Right renal cortex interstitium (tissue), 3 donors: ENCODE measurements at regions not wholly inside any gene's neighbourhood (a gene's known extent, or its start where the extent isn't known, plus 50 kb on each side); places are given as distances from the start of the nearest gene placed in this dataset.

Source experiments
- DNase-seq, 3 donors: peaks; one replicate each; pipeline ENCODE4 v3.0.0-alpha.2; 2013; ENCODE audit warnings: low read depth in 3 of 3, low spot score in 2 of 3

- DNase-seq, result no peak
These were observed 261.6 kb downstream of the VPS13C start for GRCh38 chr15:61798631-61799030.

DNA sequence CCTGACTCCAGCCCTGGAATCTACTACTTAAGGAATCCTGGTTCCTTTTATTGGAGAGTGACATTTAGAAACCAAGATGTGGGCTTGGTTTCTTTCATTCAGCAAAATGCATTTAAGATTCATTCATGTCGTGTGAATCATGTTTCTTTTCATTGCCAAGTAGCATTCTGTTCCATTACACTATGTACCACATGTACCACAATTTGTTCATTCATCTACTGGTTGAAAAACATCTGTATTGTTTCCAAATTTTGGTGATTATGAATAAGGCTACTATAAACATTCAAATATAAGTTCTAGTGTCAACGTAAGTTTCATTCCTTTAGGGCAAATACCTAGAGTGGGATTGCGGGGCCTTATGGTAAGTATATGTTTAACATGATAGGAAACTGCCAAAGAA is 264.2 kb downstream of the VPS13C start:
- no peak for DNase-seq

- no peak for DNase-seq
These were observed 265.4 kb downstream of the VPS13C start for GRCh38 chr15:61794881-61795280.

DNA sequence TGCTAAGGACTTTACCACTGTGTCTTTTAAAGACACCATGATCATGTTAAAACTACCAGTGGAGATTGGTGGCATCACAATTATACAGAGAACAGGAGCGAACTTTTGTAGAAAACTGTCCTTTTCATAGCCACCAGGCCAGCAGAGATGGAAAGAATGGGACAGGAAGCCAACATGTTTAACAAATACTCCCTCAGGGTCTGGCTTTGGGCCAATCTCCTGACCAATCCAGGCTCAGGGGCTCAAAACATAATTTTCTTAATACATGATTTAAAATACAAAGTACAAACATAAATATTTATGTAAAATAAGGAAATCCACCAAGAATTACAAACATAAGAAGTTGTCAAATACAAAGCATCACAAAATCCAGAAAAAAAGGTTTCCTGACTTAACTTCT is 266.0 kb downstream of the VPS13C start:
- DNase-seq, result no peak

DNA sequence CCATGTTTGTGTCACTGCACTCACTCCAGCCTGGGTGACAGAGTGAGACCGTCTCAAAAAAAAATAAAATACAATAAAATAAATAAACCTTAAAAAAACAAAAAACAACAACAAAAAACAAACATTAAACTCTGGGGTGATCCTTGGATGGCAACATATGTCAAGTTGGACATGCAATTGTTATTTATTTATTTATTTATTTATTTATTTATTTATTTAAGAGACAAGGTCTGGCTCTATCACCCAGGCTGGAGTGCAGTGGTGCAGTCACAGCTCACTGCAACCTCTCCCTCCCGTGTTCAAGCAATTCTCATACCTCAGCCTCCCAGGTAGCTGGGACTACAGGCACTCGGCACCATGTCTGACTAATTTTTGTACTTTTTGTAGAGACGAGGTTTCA is 275.5 kb downstream of the VPS13C start:
- DNase-seq, result no peak

DNA sequence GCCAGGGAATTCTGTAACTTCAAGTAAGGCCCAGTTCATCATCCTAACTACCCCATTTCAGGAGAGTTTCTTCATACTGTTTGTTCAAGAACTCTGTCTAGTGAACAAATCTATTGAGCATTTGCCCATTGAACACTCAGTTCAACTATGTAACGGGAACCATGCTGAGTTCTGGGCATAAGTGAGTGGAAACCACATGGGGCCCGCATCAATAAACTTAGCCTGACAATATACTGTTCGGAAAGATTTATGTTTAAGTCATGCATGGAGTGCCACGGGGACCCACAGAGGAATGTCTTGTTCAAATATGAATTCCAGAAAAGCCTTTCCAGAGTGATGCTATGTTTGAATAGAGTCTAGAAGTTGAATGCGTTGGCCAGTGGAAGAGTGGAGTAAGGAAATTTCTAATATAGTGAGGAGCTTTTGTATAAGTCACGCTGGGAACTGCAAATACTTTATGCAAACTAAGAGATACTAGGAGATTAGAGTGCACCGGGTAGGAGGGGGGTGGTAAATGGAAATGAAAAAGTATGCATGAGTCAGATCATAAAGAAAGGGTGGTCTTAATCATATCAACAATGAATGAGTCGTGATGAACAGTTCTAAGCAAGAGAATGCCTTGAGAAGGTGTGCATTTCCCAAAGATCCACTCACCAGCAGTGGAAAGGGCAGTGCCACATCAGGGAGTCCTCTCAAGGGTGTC is 279.8 kb downstream of the VPS13C start:
- DNase-seq, result no peak

DNA sequence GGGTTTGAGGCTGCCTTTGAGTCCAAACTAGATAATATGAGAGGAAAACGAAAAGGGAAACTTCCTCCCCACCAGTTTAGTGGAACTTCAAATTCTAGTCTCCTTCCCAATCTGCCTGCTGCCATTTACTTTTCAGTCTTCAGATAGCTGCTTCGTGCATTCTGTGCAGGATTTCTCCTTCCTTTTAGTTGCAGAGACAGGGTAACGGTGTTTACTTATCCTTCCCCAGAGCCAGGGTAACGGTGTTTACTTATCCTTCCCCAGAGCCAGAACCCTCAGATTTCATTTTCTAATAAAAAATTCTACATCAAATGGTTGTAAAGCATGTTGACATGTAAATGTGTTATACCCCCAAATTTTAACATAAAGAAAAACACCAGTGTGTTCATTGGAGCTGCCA is 282.6 kb downstream of the VPS13C start:
- DNase-seq, result no peak

- no peak for DNase-seq
These were observed 290.7 kb downstream of the VPS13C start for GRCh38 chr15:61769557-61769956.

- DNase-seq, result no peak
These were observed 292.1 kb downstream of the VPS13C start for GRCh38 chr15:61768131-61768530.

GRCh38 chr15:61764981-61765380 is 295.3 kb downstream of the VPS13C start:
- no peak for DNase-seq

- DNase-seq, result no peak
These were observed 296.1 kb downstream of the VPS13C start for GRCh38 chr15:61764141-61764540.

GRCh38 chr15:61762676-61763075 is 297.6 kb downstream of the VPS13C start:
- no peak for DNase-seq

DNA sequence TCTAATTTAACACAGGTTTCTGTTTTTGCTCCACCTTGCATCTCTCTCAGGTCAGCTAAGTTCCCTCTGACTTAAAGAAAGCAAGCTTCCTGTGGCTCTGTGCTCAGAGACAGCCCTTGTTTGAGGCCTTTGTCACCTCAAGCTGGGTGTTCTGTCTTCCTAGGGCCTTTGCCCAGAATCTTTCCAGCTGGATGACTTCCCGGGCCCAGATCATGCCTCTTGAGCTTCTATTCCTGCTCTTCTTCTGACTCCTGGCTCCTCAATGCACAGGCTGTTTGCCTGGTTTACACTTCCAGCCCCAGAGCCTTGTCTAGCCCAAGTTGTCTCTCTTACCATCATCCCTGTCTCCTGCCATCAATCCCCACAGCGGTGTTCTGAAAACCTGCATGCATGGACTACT is 300.6 kb downstream of the VPS13C start:
- DNase-seq, result no peak

GRCh38 chr15:61756071-61756820 is 304.0 kb downstream of the VPS13C start:
- DNase-seq, result no peak

DNA sequence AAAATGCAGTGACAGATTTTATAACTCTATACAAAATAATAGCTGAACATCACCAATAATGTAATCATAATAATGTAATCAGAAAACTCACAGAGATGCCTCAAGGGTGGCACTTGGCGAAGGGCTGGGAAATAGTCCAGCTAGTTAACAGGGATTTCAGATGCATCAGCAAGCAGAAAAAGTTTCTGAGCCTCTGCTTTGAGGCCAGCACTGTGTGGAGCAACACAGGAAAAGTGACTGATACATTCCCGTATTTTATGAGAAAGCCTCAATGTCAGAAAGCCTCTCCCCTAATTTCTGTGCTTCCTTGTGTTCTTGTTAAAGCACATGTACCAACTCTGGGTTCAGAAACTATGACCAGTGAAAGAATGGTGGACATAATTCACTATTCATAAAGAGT is 304.8 kb downstream of the VPS13C start:
- no peak for DNase-seq

GRCh38 chr15:61753018-61753710 is 307.1 kb downstream of the VPS13C start:
- DNase-seq, result no peak

GRCh38 chr15:61752001-61752400 is 308.2 kb downstream of the VPS13C start:
- no peak for DNase-seq

- DNase-seq, result peak in 1 of 3 donors; percentile 32
These were observed 309.8 kb downstream of the VPS13C start for GRCh38 chr15:61750271-61751084.

DNA sequence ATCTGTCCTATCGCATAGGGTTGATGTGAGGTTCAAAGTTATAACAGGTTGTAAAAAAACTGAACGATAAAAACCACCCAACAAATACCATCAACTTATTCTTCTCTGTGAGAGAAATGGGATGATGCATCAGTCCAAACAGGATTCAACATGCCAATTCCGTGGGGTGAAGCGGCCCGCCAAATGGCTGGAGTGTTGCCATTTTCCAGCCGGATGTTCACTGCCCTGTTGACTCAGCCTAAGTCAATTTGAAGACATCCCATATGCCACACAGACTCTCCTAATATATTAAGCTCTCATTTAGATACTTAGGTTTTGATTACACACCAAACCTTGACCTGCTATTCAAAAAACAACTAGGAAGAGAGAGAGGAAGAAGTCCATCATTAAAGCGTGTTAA is 311.1 kb downstream of the VPS13C start:
- DNase-seq, result no peak

DNA sequence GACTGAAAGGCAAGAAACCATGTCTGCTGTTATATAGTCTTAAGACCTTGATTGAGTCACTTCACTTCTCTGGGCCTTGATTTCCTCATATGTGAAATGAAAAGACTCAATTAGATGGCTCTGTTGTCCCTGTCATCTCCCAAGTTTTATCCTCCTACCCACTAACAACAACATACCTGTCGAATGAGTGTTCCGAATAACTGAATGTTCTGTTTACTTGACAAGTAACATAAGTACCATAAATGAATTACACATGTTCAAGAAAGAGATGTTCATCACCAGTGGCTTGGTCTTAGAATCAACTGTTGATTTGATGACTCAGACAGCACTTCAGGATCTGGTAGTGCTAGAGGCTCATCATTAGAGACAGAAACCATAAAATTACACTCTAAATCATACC is 311.7 kb downstream of the VPS13C start:
- DNase-seq, result no peak

DNA sequence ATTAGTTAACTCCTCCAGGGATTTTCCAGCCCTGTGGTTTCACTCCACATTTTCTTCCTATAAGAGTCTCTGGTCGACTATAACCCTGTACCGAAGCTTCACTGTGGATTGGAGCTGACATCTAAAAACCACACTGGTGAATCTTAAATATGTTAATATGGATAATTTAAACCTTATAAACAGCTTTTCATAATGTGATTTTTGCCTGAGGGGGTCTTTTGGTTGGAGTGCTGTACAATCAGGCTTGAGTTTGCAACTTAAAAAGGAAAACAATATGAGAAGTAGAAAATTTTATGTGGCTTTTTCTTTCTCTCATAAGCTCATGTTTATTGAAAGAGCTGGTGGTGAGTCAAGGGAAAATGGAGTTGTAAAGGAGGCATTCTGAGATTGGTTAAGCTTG is 313.7 kb downstream of the VPS13C start:
- no peak for DNase-seq
